ENCODE measurements at regions not wholly inside any gene's neighbourhood (a gene's known extent, or its start where the extent isn't known, plus 50 kb on each side); places are given as distances from the start of the nearest gene placed in this dataset.

- ATAC-seq (replicated peaks), result no peak
Observed at GRCh38 chr15:60184579-60184978, 180.5 kb downstream of the FOXB1 start.

GRCh38 chr15:60191016-60191415, 186.9 kb downstream of the FOXB1 start:
- H3K27ac Mint-ChIP-seq, result no peak overlapping the region
- H3K27me3 Mint-ChIP-seq, result peaks cover 53% of the 10 kb centered on the region
- H3K9me3 Mint-ChIP-seq, result no peaks in the 10 kb centered on the region
- no peaks in the 10 kb centered on the region for H3K36me3 Mint-ChIP-seq (ENCODE audit: low read depth)
- no peak for ATAC-seq (replicated peaks)
- no peak overlapping the region for H3K4me3 Mint-ChIP-seq
- H3K4me1 Mint-ChIP-seq, result no peaks in the 10 kb centered on the region

More at GRCh38 chr15:60184579-60184978, 180.5 kb downstream of the FOXB1 start:
- H3K36me3 Mint-ChIP-seq (ENCODE audit: low read depth), result no peaks in the 10 kb centered on the region
- no peak overlapping the region for H3K27ac Mint-ChIP-seq
- H3K4me1 Mint-ChIP-seq, result no peaks in the 10 kb centered on the region
- peaks cover 38% of the 10 kb centered on the region for H3K27me3 Mint-ChIP-seq
- H3K4me3 Mint-ChIP-seq, result no peak overlapping the region
- no peaks in the 10 kb centered on the region for H3K9me3 Mint-ChIP-seq

- H3K4me1 Mint-ChIP-seq, result no peaks in the 10 kb centered on the region
- H3K4me3 Mint-ChIP-seq, result no peak overlapping the region
- no peak overlapping the region for H3K27ac Mint-ChIP-seq
- peaks cover 57% of the 10 kb centered on the region for H3K27me3 Mint-ChIP-seq
- no peaks in the 10 kb centered on the region for H3K36me3 Mint-ChIP-seq (ENCODE audit: low read depth)
- no peak for ATAC-seq (replicated peaks)
- no peaks in the 10 kb centered on the region for H3K9me3 Mint-ChIP-seq
Observed at GRCh38 chr15:60191821-60192220, 187.7 kb downstream of the FOXB1 start.

GRCh38 chr15:60195611-60196010, 191.5 kb downstream of the FOXB1 start:
- Mint-ChIP-seq H3K27ac (no peak overlapping the region), H3K36me3 (ENCODE audit: low read depth) (no peaks in the 10 kb centered on the region), H3K4me1 (no peaks in the 10 kb centered on the region), H3K4me3 (no peak overlapping the region), H3K9me3 (no peaks in the 10 kb centered on the region), H3K27me3 (peaks cover 59% of the 10 kb centered on the region)
- ATAC-seq (replicated peaks), result no peak

- no peaks in the 10 kb centered on the region for H3K9me3 Mint-ChIP-seq
- no peaks in the 10 kb centered on the region for H3K36me3 Mint-ChIP-seq (ENCODE audit: low read depth)
- H3K27ac Mint-ChIP-seq, result no peak overlapping the region
- H3K4me3 Mint-ChIP-seq, result no peak overlapping the region
- no peak for ATAC-seq (replicated peaks)
- H3K27me3 Mint-ChIP-seq, result peaks cover 41% of the 10 kb centered on the region
- H3K4me1 Mint-ChIP-seq, result no peaks in the 10 kb centered on the region
Observed at GRCh38 chr15:60204131-60204885, 193.5 kb downstream of the ANXA2 start.

- Mint-ChIP-seq H3K4me1 (no peaks in the 10 kb centered on the region), H3K36me3 (ENCODE audit: low read depth) (no peaks in the 10 kb centered on the region)
Observed at GRCh38 chr15:60208709-60209108, 189.1 kb downstream of the ANXA2 start.

GRCh38 chr15:60212536-60212935, 185.2 kb downstream of the ANXA2 start:
- Mint-ChIP-seq H3K4me3 (no peak overlapping the region), H3K4me1 (no peaks in the 10 kb centered on the region), H3K27ac (no peak overlapping the region), H3K36me3 (ENCODE audit: low read depth) (no peaks in the 10 kb centered on the region), H3K27me3 (peaks cover 43% of the 10 kb centered on the region), H3K9me3 (no peaks in the 10 kb centered on the region)
- ATAC-seq (replicated peaks), result no peak

More at GRCh38 chr15:60208709-60209108, 189.1 kb downstream of the ANXA2 start:
- ATAC-seq (replicated peaks), result no peak
- Mint-ChIP-seq H3K4me3 (no peak overlapping the region), H3K27ac (no peak overlapping the region), H3K27me3 (peaks cover 45% of the 10 kb centered on the region), H3K9me3 (no peaks in the 10 kb centered on the region)

GRCh38 chr15:60213377-60214000, 184.3 kb downstream of the ANXA2 start:
- Mint-ChIP-seq H3K4me3 (no peak overlapping the region), H3K4me1 (no peaks in the 10 kb centered on the region), H3K27ac (no peak overlapping the region), H3K9me3 (no peaks in the 10 kb centered on the region), H3K36me3 (ENCODE audit: low read depth) (no peaks in the 10 kb centered on the region), H3K27me3 (peaks cover 43% of the 10 kb centered on the region)
- no peak for ATAC-seq (replicated peaks)

GRCh38 chr15:60214201-60214600, 183.6 kb downstream of the ANXA2 start:
- Mint-ChIP-seq H3K27ac (no peak overlapping the region), H3K9me3 (no peaks in the 10 kb centered on the region), H3K4me1 (no peaks in the 10 kb centered on the region), H3K4me3 (no peak overlapping the region), H3K27me3 (peaks cover 43% of the 10 kb centered on the region), H3K36me3 (ENCODE audit: low read depth) (no peaks in the 10 kb centered on the region)
- ATAC-seq (replicated peaks), result no peak

GRCh38 chr15:60215225-60215963, 182.4 kb downstream of the ANXA2 start:
- H3K27ac Mint-ChIP-seq, result no peak overlapping the region
- H3K36me3 Mint-ChIP-seq (ENCODE audit: low read depth), result no peaks in the 10 kb centered on the region
- no peak for ATAC-seq (replicated peaks)
- H3K27me3 Mint-ChIP-seq, result peaks cover 34% of the 10 kb centered on the region
- no peaks in the 10 kb centered on the region for H3K4me1 Mint-ChIP-seq
- H3K9me3 Mint-ChIP-seq, result no peaks in the 10 kb centered on the region
- H3K4me3 Mint-ChIP-seq, result no peak overlapping the region

GRCh38 chr15:60217161-60217560, 180.6 kb downstream of the ANXA2 start:
- ATAC-seq (replicated peaks), result no peak
- H3K27ac Mint-ChIP-seq, result no peak overlapping the region
- H3K4me1 Mint-ChIP-seq, result no peaks in the 10 kb centered on the region
- H3K9me3 Mint-ChIP-seq, result no peaks in the 10 kb centered on the region
- H3K36me3 Mint-ChIP-seq (ENCODE audit: low read depth), result no peaks in the 10 kb centered on the region
- no peak overlapping the region for H3K4me3 Mint-ChIP-seq
- peaks cover 31% of the 10 kb centered on the region for H3K27me3 Mint-ChIP-seq

- no peak for ATAC-seq (replicated peaks)
- Mint-ChIP-seq H3K27ac (no peak overlapping the region), H3K9me3 (no peaks in the 10 kb centered on the region), H3K4me1 (no peaks in the 10 kb centered on the region), H3K4me3 (no peak overlapping the region), H3K36me3 (ENCODE audit: low read depth) (no peaks in the 10 kb centered on the region), H3K27me3 (peaks cover 26% of the 10 kb centered on the region)
Observed at GRCh38 chr15:60218256-60218655, 179.5 kb downstream of the ANXA2 start.

- Mint-ChIP-seq H3K36me3 (ENCODE audit: low read depth) (no peaks in the 10 kb centered on the region), H3K4me3 (no peak overlapping the region), H3K4me1 (no peaks in the 10 kb centered on the region), H3K27me3 (peaks cover 20% of the 10 kb centered on the region), H3K9me3 (no peaks in the 10 kb centered on the region), H3K27ac (no peak overlapping the region)
- ATAC-seq (replicated peaks), result no peak
Observed at GRCh38 chr15:60219866-60220265, 177.9 kb downstream of the ANXA2 start.

GRCh38 chr15:60221356-60221755, 176.4 kb downstream of the ANXA2 start:
- Mint-ChIP-seq H3K9me3 (no peaks in the 10 kb centered on the region), H3K27me3 (peaks cover 13% of the 10 kb centered on the region), H3K27ac (no peak overlapping the region), H3K4me1 (no peaks in the 10 kb centered on the region), H3K36me3 (ENCODE audit: low read depth) (no peaks in the 10 kb centered on the region), H3K4me3 (no peak overlapping the region)
- ATAC-seq (replicated peaks), result no peak

- H3K27ac Mint-ChIP-seq, result no peak overlapping the region
- no peaks in the 10 kb centered on the region for H3K36me3 Mint-ChIP-seq (ENCODE audit: low read depth)
- no peaks in the 10 kb centered on the region for H3K9me3 Mint-ChIP-seq
- no peak for ATAC-seq (replicated peaks)
- peaks cover 17% of the 10 kb centered on the region for H3K27me3 Mint-ChIP-seq
- H3K4me1 Mint-ChIP-seq, result no peaks in the 10 kb centered on the region
- no peak overlapping the region for H3K4me3 Mint-ChIP-seq
Observed at GRCh38 chr15:60222404-60222803, 175.4 kb downstream of the ANXA2 start.
